K562 (cell line): ENCODE measurements at regions not wholly inside any gene's neighbourhood (a gene's known extent, or its start where the extent isn't known, plus 50 kb on each side); places are given as distances from the start of the nearest gene placed in this dataset.

ENCODE experiments used
- ARHGAP35 ChIP-seq: fragments of 450-650 bp; IDR thresholded peaks from 2 replicates; pipeline ENCODE4 v1.6.1; 2018; ENCODE audit not compliant: partially characterized antibody
- C11orf30 ChIP-seq: fragments of 450-650 bp; IDR thresholded peaks from 2 replicates; pipeline ENCODE4 v1.6.1; 2016; ENCODE audit warnings: low read depth, mild to moderate bottlenecking
- CHAMP1 ChIP-seq: fragments of 450-650 bp; IDR thresholded peaks from 2 replicates; pipeline ENCODE4 v1.6.1; 2016; ENCODE audit warnings: mild to moderate bottlenecking
- CTBP1 ChIP-seq: fragments of 450-650 bp; IDR thresholded peaks from 2 replicates; pipeline ENCODE4 v1.6.1; 2016; ENCODE audit warnings: borderline replicate concordance
- EHMT2 ChIP-seq: fragments of 450-650 bp; IDR thresholded peaks from 2 replicates; pipeline ENCODE4 v1.6.1; 2018; ENCODE audit warnings: antibody characterized with exemption
- ETV1 ChIP-seq: fragments of 450-650 bp; conservative IDR thresholded peaks from 2 replicates; pipeline ENCODE4 v1.6.1; 2016; ENCODE audit warnings: missing genetic modification characterization, control low read depth, low read depth, missing compliant biosample characterization
- ETV6 ChIP-seq, 3 experiments: fragments of 150-350 bp in 1 of 3; sonication (generic) in 1 of 3; formaldehyde crosslinking in 1 of 3; IDR thresholded peaks; 2 replicates each; pipeline versions ENCODE4 v1.6.1 to v1.8.0; 2014 to 2022; ENCODE audit warnings: borderline replicate concordance in 2 of 3, low read depth in 2 of 3, antibody characterized with exemption in 1 of 3, low read length in 1 of 3, mild to moderate bottlenecking in 1 of 3, missing genetic modification reagents in 1 of 3
- GATAD2A ChIP-seq: fragments of 450-650 bp; IDR thresholded peaks from 2 replicates; pipeline ENCODE4 v1.6.1; 2017
- GTF2F1 ChIP-seq: IDR thresholded peaks from 2 replicates; pipeline ENCODE4 v1.6.1; 2011; ENCODE audit warnings: low read depth, low read length, improper control_type of control experiment
- HNRNPH1 ChIP-seq: fragments of 200-400 bp; formaldehyde crosslinking; optimal IDR thresholded peaks from 2 replicates; pipeline ENCODE3; 2017; ENCODE audit warnings: low read depth, mild to moderate bottlenecking, low read length, moderate library complexity
- KAT2B ChIP-seq: IDR thresholded peaks from one replicate; pipeline ENCODE4 v1.6.1; 2012; ENCODE audit warnings: low read depth, mild to moderate bottlenecking, control low read depth, inconsistent platforms, low read length, moderate library complexity
- MAFK ChIP-seq: IDR thresholded peaks from 2 replicates; pipeline ENCODE4 v1.6.1; 2011; ENCODE audit warnings: low read length, improper control_type of control experiment
- MEF2D ChIP-seq: conservative IDR thresholded peaks from 2 replicates; pipeline ENCODE4 v1.6.1; 2016; ENCODE audit warnings: low read depth, missing genetic modification characterization, missing compliant biosample characterization
- NR2F6 ChIP-seq: fragments of 450-650 bp; formaldehyde crosslinking; IDR thresholded peaks from 2 replicates; pipeline ENCODE4 v1.4.0; 2020; ENCODE audit warnings: mild to moderate bottlenecking
- NR4A1 ChIP-seq, 2 experiments: fragments of 250-450 bp in 1 of 2; fragments of 450-650 bp in 1 of 2; sonication (Bioruptor Pico) in 1 of 2; IDR thresholded peaks; 2 replicates each; pipeline versions ENCODE4 v1.4.0 to v1.6.1; 2016 to 2020; ENCODE audit warnings: mild to moderate bottlenecking in 2 of 2, missing compliant biosample characterization in 1 of 2, missing genetic modification characterization in 1 of 2, moderate library complexity in 1 of 2
- PBX2 ChIP-seq, 2 experiments: IDR thresholded peaks in 1 of 2; conservative IDR thresholded peaks in 1 of 2; 2 replicates each; pipeline ENCODE4 v1.6.1; 2016; ENCODE audit warnings: low read depth in 2 of 2, mild to moderate bottlenecking in 1 of 2, missing compliant biosample characterization in 1 of 2, missing genetic modification characterization in 1 of 2, moderate library complexity in 1 of 2
- PHB ChIP-seq: fragments of 250-450 bp; sonication (Bioruptor Pico); IDR thresholded peaks from 2 replicates; pipeline ENCODE4 v1.5.0; 2021
- POLR2AphosphoS5 ChIP-seq: IDR thresholded peaks from 2 replicates; pipeline ENCODE4 v1.6.1; 2011; ENCODE audit warnings: mild to moderate bottlenecking, low read depth, low read length, moderate library complexity; ENCODE audit not compliant: control insufficient read depth, insufficient read depth
- PTRF ChIP-seq: fragments of 450-650 bp; IDR thresholded peaks from 2 replicates; pipeline ENCODE4 v1.6.1; 2016; ENCODE audit warnings: mild to moderate bottlenecking, missing genetic modification characterization, missing compliant biosample characterization
- ZBTB26 ChIP-seq: fragments of 450-650 bp; formaldehyde crosslinking; IDR thresholded peaks from 2 replicates; pipeline ENCODE4 v1.4.0; 2022; ENCODE audit warnings: missing genetic modification characterization
- ZNF316 ChIP-seq: fragments of 450-650 bp; IDR thresholded peaks from 2 replicates; pipeline ENCODE4 v1.6.1; 2016

- TF ChIP-seq MEF2D (tag) (0 out of 2 replicates have a peak, but pooled peaks have one; percentile 24), EHMT2 (no peak), C11orf30 (peak; percentile 51; the same call in 1 of the 2 replicates), NR2F6 (CRISPR knock-in tag) (no peak), NR4A1 (CRISPR knock-in tag; IDR thresholded peaks at IDR 0.05) (no peak), NR4A1 (tag; IDR thresholded peaks at IDR 0.05) (peak; percentile 93), ARHGAP35 (no peak), GTF2F1 (no peak), ETV6 (IDR thresholded peaks at IDR 0.05; ENCODE audit: borderline replicate concordance in 1 of 2, low read depth in 2 of 2, low read length in 1 of 2) (no peak), ETV6 (CRISPR knock-in tag; IDR thresholded peaks at IDR 0.05; ENCODE audit: borderline replicate concordance) (no peak), PTRF (tag) (no peak), POLR2AphosphoS5 (no peak), PHB (CRISPR knock-in tag) (no peak), ETV1 (tag) (peak; percentile 64), KAT2B (no peak), ZNF316 (peak; percentile 47; the same call in 1 of the 2 replicates), CTBP1 (no peak), CHAMP1 (no peak), GATAD2A (no peak), PBX2 (CRISPR knock-in tag; IDR thresholded peaks at IDR 0.05; ENCODE audit: low read depth) (no peak), PBX2 (tag; conservative IDR thresholded peaks at IDR 0.05; ENCODE audit: low read depth) (peak; percentile 98), HNRNPH1 (no peak), MAFK (no peak), ZBTB26 (CRISPR knock-in tag) (0 out of 2 replicates have a peak, but pooled peaks have one; percentile 34)
Observed at GRCh38 chr6:109920911-109921310, 57.2 kb upstream of the GPR6 start (continued).
